ENCODE measurements at regions not wholly inside any gene's neighbourhood (a gene's known extent, or its start where the extent isn't known, plus 50 kb on each side); places are given as distances from the start of the nearest gene placed in this dataset.

DNA sequence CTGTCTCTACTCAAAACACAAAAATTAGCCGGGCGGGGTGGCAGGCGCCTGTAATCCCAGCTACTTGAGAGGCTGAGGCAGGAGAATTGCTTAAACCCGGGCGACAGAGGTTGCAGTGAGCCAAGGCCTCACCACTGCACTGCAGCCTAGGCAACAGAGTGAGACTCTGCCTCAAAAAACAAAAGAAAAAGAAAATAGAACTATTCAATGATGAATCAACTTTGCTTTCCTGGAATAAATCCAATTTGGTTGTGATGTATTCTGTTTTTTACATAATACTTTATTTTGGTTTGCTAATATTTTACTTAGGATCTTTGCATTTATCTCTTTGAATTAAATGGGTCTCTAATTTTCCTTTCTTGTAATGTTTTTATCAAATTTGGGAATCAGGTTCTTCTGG is 86.3 kb upstream of the MBOAT2 start:
- TF ChIP-seq, protein P1, sequence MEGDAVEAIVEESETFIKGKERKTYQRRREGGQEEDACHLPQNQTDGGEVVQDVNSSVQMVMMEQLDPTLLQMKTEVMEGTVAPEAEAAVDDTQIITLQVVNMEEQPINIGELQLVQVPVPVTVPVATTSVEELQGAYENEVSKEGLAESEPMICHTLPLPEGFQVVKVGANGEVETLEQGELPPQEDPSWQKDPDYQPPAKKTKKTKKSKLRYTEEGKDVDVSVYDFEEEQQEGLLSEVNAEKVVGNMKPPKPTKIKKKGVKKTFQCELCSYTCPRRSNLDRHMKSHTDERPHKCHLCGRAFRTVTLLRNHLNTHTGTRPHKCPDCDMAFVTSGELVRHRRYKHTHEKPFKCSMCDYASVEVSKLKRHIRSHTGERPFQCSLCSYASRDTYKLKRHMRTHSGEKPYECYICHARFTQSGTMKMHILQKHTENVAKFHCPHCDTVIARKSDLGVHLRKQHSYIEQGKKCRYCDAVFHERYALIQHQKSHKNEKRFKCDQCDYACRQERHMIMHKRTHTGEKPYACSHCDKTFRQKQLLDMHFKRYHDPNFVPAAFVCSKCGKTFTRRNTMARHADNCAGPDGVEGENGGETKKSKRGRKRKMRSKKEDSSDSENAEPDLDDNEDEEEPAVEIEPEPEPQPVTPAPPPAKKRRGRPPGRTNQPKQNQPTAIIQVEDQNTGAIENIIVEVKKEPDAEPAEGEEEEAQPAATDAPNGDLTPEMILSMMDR (IDR thresholded peaks at IDR 0.05), result no peak
- no peak for TF ChIP-seq EZH2 (IDR thresholded peaks at IDR 0.05)
